SKM-1 (cell line): ENCODE measurements at regions not wholly inside any gene's neighbourhood (a gene's known extent, or its start where the extent isn't known, plus 50 kb on each side); places are given as distances from the start of the nearest gene placed in this dataset.
"Not testable (repeated sequence)": the region's sequence is repeated elsewhere in the genome, so short reads cannot be mapped to it uniquely, and the experiment has no call there.

Experiments used
- DNase-seq: peaks from one replicate; lab custom pipeline; 2025; ENCODE audit not compliant: unreplicated experiment; lab: John Stamatoyannopoulos, UW

DNA sequence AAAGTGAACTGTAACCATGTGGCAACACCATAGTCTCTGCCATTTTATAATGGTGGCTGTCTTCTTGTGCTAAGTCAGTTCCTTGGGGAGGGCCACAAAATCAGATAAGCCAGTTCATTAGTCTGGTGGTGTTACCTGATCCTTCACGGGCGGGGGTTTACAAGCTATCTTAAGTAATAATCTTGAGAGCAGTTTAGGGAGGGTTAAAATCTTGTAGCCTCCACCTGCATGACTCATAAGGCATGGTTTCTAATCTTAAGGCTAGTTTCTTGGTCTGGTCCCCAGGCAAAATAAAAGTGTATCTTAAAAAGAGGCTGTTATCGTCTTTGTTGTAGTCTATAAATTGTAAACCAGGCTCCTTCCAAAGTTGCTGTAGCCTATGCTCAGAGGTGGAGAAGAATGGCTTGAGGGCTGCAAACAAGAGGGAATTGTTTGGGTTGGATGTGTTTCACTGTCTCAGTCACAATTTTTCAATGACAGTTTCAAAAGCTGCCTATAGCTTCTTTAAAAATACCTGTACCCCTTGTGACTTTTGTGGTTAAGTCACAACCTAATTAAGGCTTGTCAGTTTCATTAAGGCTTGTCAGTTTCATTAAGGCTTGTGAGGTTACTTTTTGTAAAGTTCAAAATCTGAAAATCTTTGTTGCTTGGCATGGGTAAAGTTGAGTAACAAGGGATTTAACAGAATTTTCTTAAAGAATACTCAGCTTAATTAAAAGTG lies 135.7 kb downstream of the RPS4Y2 start:
- no peak for DNase-seq

DNA sequence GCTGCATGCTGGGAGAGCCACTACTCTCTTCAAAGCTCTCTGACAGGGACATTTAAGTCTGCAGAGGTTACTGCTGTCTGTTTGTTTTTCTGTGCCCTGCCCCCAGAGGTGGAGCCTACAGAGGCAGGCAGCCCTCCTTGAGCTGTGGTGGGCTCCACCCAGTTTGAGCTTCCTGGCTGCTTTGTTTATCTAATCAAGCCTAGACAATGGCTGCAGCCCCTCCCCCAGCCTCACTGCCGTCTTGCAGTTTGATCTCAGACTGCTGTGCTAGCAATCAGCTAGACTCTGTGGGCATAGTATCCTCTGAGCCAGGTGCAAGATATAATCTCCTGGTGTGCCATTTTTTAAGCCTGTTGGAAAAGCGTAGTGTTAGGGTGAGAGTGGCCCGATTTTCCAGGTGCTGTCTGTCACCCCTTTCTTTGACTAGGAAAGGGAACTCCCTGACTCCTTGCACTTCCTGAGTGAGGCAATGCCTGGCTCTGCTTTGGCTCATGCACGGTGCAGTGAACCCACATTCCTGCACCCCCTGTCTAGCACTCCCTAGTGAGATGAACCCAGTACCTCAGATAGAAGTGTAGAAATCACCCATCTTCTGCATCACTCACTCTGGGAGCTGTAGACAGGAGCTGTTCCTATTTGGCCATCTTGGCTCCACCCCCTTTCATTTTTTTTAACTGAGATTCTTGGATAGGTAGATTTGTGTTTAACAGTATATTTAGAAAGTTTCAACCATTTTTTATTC lies 169.6 kb downstream of the RPS4Y2 start:
- DNase-seq = not testable (repeated sequence)

DNA sequence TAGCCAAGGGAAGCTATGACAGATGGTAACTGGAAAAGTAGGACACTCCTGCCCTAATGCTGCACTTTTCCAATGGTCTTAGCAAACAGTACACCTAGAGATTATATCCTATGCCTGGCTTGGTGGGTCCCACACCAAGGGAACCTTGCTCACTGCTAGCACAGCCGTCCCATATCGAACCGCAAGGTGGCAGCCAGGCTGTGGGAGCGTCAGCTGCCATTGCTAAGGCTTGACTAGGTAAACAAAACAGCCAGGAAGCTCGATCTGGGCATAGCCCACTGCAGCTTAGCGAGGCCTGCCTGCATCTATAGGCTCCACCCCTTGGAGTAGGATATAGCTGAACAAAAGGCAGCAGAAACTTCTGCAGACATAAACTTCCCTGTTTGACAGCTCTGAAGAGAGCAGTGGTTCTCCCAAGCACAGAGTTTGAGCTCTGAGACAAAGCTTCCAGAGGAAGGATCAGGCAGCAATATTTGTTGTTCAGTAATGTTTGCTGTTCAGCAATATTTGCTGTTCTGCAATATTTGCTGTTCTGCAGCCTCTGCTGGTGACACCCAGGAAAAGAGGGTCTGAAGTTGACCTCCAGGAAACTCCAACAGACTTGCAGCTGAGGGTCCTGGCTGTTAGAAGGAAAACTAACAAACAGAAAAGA lies 173.9 kb downstream of the RPS4Y2 start:
- no peak for DNase-seq

DNA sequence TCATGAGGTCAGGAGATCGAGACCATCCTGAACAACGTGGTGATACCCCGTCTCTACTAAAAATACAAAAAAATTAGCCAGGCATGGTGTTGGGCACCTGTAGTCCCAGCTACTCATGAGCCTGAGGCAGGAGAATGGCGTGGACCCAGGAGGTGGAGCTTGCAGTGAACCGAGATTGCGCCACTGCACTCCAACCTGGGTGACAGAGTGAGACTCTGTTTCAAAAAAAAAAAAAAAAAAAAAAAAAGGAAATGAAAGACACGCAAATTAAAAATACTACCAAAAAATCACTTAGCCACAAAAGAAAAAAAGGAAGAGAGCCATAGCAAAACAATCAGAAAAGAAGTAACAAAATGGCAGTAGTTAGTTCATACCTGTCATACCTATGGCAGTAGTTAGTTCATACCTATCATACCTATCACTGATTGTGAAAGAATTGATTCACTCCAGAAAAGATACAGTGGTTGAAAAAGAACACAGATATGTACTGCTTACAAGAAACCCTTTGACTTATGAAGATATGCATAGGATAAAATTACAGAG lies 180.9 kb downstream of the RPS4Y2 start:
- not testable (repeated sequence) for DNase-seq

DNA sequence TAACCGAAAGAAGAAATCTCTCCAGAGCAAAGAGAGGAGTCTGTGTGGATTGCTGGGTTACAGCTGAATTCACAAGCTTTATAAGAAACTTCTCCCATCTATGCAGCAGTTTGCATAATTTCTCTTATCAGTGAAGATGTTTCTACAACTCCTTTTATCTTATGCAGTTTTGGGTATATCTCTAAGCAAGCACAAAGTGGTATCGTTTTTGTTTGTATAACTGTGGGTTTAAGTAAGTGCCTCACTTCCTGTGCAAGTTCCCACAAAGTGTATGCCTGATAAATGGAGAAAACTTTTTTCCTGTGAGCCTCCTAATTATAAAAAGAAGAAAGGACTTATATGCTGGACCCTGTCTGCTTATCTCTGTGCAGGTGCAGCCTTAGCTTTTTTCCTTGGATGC lies 205.6 kb downstream of the RPS4Y2 start:
- no peak for DNase-seq

DNA sequence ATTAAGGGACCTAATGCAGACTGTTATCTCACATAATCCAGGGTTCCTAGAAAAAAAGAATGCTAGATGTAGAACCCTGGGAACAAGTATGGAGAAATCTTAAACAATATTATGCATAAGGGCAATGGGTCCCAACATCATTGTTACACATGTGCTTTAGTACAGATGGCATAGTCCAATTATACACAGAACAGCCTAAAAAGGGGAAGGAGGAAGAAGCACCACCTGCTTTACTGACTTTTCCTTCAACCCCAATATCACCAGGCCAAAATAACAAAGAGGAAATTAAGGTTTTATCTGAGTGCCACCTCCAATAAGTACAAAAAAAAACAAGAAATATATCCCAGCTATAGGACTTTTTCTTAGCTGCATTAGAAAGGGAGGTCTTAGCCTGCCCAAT lies 211.9 kb downstream of the RPS4Y2 start:
- no peak for DNase-seq

DNA sequence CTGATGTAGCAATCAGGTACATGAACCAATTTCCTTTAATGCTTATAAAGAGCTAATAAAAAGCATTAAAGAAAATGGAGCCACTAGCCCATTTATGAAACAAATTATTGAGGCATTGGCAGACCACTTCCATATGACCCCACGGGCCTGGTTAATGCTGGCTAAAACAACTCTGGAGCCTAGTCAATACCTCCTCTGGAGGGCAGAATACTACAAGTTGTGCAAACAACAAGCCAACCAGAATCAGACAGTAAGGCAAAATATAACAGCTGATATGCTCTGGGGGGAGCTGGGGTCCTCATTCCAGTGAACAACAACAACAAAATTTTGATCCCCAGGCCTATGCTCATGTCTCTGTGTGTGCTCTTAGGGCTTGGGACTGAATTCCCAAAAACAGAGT lies 212.3 kb downstream of the RPS4Y2 start:
- DNase-seq = no peak

GRCh38 chrY:20971371-20971770 lies 215.5 kb downstream of the RPS4Y2 start:
- DNase-seq = no peak

GRCh38 chrY:20986037-20986436 lies 230.1 kb downstream of the RPS4Y2 start:
- no peak for DNase-seq

- DNase-seq = no peak
Observed at GRCh38 chrY:20990123-20990522, 234.2 kb downstream of the RPS4Y2 start.

- DNase-seq = no peak
Observed at GRCh38 chrY:20990869-20991548, 235.1 kb downstream of the RPS4Y2 start.

DNA sequence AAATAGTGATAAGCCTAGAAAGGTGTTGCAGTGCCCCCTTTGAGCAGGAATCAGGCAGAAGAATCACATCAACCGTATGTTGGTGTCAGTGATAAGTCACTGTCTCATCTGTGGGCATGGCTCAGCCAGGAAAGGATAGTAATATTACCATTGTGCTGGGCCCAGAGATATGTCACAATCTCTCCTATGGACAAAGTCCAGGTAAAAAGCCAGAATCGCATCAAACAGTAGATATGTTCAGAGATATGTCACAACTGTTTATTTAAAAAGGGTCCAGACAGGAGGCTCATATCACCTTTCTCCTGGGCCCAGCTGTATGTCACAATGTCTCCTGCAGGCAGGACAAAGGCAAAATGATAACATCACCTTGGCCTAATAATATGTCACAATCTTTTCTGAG lies 241.4 kb downstream of the RPS4Y2 start:
- DNase-seq = no peak

- DNase-seq = no peak
Observed at GRCh38 chrY:20998016-20998415, 242.1 kb downstream of the RPS4Y2 start.

DNA sequence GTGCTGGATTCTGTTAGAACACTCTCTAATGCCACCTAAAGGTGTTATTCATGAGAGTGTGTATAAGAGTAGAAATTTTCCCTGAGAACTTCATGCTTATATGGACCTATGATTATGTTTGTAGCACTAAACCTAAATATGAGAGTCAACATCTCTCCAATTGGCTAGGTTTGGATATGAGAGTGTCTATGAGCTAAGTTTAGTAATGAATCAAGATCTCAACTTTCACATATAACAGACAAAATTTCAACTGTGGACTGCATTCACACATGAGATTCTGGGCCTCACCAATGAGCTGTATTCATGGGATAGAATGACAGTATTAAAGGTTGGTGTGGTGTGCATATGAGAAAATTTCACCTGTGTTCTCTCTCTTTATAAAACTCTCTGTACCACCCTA lies 242.6 kb downstream of the RPS4Y2 start:
- no peak for DNase-seq

DNA sequence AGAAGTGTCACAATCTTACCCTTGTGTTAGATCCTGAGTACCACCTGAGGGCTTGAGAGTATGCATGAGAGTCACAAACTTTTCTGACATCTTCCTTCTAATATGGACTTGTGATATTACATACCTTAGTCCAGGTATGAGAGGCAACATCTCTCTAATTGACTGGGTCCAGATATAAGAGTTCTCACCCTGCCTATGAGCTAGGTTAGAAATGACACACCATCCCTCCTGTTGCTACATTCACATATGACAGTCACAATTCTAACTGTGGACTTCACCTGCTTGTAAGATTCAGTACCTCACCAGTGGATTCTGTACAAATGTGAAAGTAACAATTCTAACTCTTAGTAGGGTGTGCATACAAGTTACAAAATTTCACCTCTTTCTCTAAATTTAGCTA lies 245.2 kb downstream of the RPS4Y2 start:
- no peak for DNase-seq

DNA sequence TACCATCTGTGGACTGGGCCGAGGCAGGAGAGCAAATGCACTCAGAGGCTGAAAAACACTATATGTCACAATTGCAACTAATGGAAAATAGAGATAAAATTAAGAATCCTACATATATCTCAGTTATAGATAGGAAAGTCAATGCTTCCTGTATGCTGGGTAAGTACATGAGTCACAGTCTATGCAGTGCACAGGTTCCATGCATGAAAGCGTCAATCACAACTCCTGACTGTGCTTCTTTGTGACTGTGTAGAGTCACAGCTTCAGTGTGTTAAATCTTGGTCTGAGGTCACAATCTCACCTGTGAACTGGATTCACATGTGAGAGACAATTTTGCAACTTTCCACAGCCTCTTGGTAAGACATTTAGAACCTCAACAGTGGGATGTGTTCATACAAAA lies 247.2 kb downstream of the RPS4Y2 start:
- no peak for DNase-seq

DNA sequence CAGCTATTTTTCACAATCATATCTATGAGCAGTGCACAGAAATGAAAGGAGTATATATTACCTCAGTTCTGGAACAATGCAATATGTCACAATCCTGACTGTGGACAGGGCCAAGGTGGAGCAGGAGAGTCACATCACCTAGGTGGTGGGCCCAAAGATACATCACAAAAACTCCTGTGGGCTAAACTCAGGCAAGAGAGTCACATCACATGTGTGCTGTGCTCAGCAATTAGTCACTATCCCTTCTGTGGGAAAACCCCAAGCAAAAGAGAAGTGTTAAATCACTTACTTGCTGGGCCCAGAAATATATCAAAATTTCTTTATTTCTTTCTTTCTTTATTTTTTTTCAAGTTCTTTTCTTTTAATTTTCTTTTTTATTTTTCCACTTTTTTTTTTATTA lies 249.6 kb downstream of the RPS4Y2 start:
- DNase-seq = no peak

- DNase-seq = no peak
Observed at GRCh38 chrY:21021811-21022210, 265.9 kb downstream of the RPS4Y2 start.

DNA sequence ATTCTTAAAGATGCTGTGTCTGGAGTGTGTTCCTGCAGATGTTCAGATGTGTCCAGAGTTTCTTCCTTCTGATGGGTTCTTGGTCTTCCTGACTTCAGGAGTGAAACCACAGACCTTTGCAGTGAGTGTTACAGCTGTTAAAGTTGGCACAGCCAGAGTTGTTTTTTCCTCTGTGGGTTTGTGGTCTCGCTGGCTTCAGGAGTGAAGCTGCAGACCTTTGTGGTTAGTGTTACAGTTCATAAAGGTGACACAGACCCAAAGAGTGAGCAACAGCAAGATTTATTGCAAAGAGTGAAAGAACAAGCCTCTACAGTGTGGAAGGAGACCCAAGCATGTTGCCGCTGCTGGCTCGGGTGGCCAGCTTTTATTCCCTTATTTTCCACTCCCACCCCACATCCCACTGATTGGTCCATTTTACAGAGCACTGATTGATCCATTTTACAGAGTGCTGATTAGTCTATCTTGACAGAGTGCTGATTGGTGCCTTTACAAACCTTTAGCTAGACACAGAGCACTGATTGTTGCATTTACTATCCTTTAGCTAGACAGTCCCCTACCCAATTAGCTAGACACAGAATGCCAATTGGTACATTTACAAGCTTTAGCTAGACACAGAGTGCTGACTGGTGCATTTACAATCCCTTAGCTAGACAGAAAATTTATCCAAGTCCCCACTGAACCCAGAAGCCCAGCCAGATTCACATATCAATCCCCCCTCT lies 266.6 kb downstream of the RPS4Y2 start:
- no peak for DNase-seq

- DNase-seq = no peak
Observed at GRCh38 chrY:21023906-21024305, 268.0 kb downstream of the RPS4Y2 start.

GRCh38 chrY:21028506-21028905 lies 272.6 kb downstream of the RPS4Y2 start:
- no peak for DNase-seq
